ENCODE measurements at regions not wholly inside any gene's neighbourhood (a gene's known extent, or its start where the extent isn't known, plus 50 kb on each side); places are given as distances from the start of the nearest gene placed in this dataset.
"Not testable (repeated sequence)": the region's sequence is repeated elsewhere in the genome, so short reads cannot be mapped to it uniquely, and the experiment has no call there.

DNA sequence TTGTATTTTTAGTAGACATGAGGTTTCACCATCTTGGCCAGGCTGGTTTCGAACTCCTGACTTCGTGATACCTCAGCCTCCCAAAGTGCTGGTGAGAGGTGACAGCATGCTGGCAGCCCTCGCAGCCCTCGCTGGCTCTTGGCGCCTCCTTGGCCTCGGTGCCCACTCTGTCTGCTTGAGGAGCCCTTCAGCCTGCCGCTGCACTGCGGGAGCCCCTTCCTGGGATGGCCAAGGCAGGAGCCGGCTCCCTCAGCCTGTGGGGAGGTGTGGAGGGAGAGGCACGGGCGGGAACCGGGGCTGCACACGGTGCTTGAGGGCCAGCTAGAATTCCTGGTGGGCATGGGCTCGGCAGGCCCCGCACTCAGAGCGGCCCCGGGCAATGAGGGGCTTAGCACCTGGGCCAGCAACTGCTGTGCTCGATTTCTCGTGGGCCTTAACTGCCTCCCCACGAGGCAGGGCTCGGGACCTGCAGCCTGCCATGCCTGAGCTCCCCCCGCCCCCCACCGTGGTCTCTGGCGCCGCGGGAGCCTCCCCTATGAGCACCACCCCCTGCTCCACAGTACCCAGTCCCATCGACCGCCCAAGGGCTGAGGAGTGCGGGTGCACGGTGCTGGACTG, 96.5 kb upstream of the RHOBTB1 start:
- no peak for DNase-seq

- no peak for DNase-seq
Measured at GRCh38 chr10:61039868-61040267, 95.9 kb upstream of the RHOBTB1 start.

DNA sequence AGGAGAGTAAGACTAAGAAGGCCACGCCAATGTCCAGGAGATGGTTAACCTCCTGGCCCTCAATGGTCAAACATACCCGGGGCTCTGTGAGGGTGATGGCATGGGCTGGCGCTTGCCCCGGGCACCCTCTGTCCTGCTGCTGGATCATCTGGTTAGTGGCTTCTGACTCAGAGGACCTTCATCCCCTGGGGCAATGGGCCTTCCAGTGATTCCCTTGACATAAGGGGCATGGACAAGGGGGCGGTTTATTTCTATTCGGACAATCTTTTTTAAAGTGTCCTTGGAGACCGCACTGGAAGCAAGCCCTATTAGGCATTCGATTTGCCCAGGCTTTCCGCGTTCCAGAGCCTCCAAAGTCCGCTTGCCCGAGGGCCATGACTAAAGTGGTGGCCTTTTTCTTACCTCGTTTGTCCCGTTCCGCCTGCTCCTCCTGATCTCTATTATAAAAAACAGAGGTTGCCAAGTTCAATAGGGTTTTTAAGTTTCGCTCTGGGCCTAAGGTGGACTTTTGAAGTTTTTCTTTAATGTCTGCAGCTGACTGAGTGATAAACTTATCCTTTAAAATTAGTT, 93.4 kb upstream of the RHOBTB1 start:
- DNase-seq = not testable (repeated sequence)

GRCh38 chr10:61036148-61036547, 92.2 kb upstream of the RHOBTB1 start:
- not testable (repeated sequence) for DNase-seq

- DNase-seq = no peak
Measured at GRCh38 chr10:61031341-61031740, 87.4 kb upstream of the RHOBTB1 start.

DNA sequence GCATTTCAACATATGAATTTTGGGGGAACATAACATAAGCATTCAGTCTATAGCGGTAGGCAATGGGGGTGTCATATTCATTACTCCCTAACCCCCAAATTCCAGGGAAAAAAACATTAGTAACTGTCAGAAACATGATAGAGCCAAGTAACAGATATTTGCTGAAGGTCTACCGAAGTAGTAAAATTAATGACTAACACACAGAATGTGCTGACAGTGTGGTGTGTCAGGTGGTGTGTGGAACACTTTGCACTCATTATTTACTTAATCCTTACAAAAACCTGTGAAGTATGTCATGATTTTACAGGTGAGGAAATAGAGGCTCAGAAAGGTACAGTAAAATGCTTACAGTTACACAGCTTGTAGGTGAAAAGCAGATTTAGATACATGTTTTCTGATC, 85.4 kb upstream of the RHOBTB1 start:
- DNase-seq = no peak

DNA sequence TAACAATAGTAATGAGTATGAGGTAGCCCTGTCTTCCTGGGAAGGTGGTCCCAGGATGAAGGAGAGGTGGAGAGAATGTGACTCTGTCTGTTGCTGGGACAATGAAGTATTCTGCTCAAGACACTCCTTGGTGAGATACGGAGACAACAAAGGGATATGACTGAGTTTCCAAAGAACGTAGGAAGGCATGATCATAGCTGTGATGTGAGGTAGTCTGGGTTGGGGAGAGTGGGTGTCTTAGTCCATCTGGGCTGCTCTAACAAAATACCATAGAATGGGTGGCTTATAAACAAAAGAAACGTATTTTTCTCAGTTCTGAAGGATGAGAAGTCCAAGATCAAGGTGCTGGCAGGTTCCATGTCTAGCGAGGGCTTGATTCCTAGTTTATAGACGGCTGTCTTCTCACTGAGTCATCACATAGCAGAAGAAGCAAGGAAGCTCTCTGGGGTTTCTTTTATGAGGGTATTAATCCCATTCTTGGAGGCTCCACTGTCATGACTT, 84.9 kb upstream of the RHOBTB1 start:
- no peak for DNase-seq

DNA sequence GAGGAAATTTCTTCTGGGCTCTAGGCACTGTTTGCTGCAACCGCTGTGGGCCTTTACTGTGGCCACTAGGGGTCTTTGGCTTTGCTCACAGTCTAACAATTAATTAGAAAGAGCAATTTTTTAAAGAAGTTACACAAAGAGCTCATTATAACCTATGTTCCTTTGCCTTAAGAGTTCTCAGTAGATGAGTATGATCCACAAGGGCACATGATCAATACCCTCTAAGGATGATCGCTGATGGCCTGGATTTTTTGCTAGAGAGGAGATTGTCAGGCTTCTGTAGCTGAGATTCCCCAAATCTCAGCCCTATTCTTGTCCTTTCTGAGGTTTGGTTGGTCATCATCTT, 80.8 kb upstream of the RHOBTB1 start:
- no peak for DNase-seq

DNA sequence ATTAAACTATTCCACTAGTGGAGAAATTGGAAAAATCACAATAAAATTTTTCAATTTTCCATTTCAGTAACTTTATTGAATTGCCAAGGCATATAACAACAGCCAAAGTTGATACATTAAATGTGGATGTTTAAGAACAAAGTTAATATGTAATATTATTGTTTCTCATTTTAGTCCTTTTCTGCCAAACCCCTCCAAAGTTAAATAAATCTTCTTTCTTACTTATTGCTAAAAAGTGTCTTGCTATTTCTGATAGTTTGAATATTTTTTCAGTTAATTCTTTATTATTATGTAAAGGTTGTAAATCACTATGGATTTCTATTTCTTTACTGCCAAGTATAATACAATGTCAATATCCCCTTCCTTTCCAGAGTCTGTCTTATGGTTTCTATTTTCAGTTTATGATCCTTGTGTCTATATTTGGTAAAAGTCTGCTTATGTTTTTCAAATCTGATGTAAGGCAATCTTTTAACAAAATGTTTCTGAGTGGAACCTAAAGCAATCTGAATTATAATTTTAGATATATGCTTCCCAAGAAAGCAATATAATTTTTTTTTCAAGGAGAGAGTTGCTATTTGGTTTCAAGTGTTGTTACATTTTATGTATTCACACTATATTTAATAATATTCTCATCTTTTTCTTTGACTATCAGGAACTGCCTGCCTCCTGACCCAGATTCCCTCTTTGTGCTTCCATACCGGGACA, 80.3 kb upstream of the RHOBTB1 start:
- DNase-seq = no peak

DNA sequence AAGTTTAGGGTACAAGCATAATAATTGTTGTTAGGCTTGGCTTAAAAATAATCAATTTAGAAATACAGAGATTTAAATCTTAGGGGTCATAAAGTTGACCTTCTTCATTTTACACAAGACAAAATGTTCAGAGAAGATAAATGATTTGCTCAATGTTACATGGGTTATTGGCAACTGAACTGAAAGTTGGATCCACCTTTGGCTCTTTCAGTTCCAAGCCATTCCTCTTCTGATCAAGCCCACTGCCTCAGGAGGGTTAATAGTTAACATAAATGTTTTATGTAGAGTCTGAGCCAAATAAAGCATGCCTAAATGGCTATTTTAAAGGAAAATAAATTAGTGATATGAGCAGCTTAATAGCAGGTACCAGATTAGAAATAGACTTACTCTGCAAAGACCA, 79.1 kb upstream of the RHOBTB1 start:
- DNase-seq = no peak

DNA sequence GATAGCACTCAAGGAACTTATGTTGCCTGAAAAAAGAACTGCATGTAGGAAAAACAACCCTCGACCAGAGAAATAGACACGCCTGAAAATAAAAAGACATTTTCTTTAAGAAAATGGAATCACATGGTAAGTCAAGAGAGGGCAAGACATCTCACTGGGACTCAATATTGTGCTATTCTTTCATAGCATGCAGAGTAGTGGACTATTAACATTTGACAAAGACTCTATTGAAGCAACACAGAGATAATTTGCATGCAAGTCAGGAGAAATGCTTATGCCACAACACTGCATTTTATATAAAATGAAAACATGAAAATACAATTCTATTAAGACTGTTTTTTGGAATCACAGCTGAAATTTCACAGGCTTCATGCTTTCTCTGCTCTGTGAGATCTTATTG, 77.9 kb upstream of the RHOBTB1 start:
- no peak for DNase-seq

DNA sequence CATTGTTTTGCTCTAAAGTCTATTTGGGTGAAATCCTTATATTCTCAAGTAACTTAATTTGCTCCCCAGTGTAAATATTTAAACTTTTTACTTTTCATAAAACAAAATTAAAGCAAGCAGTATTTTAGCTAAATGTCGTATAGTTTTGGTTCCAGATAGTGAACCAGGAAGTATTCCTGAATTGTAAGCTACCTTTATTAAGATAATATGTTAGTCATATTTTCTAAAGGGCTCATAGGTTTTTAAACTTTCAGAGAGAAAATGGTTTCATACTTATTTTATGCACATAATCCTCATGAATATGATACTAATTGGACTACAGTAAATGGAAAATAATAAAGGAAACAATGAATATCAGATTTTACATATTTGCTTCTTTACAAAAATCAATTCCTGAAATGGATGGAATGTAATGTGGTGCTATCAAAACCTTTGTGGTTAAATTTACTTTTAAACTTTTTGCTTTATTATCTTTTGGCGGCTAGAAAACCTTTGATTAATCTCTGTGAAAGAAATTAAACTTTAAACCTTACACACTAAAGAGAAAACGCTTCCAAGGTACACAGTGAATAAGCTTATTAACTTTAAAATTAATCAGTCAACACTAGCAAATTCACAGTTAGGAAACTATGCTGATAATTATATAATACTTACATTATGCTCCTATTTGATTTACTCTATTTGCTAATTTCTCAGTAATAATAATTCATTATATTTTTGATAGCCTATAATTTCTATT, 76.6 kb upstream of the RHOBTB1 start:
- no peak for DNase-seq

- DNase-seq = no peak
Measured at GRCh38 chr10:61018146-61018545, 74.2 kb upstream of the RHOBTB1 start.

- DNase-seq = no peak
Measured at GRCh38 chr10:61016630-61017029, 72.6 kb upstream of the RHOBTB1 start.

DNA sequence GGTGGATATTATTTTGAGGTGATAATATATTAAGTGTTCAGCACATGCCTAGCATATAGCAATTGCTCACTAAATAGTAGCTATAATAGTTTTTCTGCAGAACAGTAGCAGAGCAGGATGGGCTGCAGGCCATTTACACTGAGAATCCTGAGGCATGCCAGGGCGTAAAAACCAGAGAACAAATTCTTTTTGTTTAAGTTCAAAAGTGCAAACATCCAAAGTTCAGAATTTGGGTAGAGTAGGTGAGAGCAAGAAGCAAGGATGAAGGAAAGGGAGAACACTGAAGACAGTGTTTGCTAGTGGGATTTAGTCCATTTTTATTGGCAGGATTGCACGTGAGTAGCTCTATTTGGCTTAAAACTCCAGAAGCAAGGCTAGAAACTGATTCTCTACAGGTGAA, 72.0 kb upstream of the RHOBTB1 start:
- DNase-seq = no peak

DNA sequence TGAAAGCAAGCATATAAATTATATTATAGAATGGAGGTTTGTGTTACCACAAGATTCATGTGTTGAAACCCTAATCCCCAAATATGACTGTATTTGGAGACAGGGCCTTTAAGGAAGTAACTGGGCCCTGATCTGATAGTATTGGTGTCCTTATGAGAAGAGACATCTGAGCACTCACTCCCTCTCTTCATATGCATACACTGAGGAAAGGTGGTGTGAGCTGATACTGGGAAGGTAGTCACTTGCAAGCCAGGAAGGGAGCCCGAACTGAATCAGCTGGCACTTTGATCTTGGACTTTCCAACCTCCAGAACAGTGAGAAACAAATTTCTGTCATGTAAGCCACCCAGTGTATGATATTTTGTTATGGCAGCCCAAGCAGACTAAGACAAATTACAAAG, 66.9 kb upstream of the RHOBTB1 start:
- DNase-seq = no peak

DNA sequence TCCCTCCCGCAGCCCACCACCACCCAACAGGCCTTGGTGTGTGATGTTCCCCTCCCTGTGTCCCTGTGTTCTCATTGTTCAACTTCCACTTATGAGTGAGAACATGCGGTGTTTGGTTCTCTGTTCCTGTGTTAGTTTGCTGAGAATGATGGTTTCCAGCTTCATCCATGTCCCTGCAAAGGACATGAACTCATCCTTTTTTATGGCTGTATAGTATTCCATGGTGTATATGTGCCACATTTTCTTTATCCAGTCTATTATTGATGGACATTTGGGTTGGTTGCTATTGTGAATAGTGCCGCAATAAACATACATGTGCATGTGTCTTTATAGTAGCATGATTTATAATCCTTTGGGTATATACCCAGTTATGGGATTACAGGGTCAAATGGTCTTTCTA, 59.1 kb upstream of the RHOBTB1 start:
- not testable (repeated sequence) for DNase-seq

DNA sequence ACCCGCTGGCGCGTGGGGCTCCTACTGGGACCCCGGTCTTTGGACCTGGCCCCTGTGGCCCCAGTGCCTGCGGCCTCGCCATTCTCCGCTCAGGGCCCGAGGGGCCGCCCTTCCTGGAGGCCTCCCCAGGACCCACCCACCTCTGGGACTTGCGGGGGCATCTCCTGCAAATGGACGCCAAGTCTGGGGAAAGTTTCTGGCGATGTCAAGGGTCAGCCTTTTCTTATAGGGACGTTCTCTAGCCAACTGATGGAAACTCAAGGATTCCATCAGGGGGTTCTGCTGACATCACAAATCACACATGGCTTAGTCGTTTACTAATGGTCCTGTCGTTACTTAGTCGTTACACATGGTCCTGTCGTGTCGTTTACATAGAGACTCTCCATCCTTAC, 57.7 kb upstream of the RHOBTB1 start:
- no peak for DNase-seq

- no peak for DNase-seq
Measured at GRCh38 chr10:61000769-61001730, 57.1 kb upstream of the RHOBTB1 start.

DNA sequence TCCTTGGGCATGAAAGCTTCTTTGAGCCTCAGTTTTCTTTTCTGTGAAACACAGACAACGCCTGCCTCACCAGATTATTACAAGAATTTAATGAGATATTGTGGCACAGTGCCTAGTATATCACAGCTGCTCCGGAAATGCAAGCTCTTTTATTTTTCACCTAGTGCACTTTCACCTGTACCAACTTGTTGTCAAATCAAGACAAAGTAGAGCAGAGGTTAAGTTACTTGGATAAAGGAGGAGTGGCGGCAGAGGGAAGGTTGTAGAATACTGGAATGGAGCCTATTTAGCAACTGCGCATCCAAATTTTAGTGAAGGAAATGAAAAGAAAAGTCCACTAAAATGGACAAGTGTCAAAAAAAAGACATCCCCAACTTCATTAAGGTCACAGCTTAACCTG, 54.9 kb upstream of the RHOBTB1 start:
- no peak for DNase-seq

- DNase-seq = no peak
Measured at GRCh38 chr10:60994128-60994527, 50.1 kb upstream of the RHOBTB1 start.

All from amniotic stem cell (primary cell).